H1 (cell line): ENCODE measurements at regions not wholly inside any gene's neighbourhood (a gene's known extent, or its start where the extent isn't known, plus 50 kb on each side); places are given as distances from the start of the nearest gene placed in this dataset.

ENCODE experiments used
- CTCF ChIA-PET: fragments of 300-600 bp; sonication (Branson Sonifier 250); formaldehyde crosslinking; loops from one replicate; lab custom pipeline; 2021; ENCODE audit not compliant: partially characterized antibody; lab: Charles Lee
- POLR2A ChIA-PET: fragments of 300-600 bp; sonication (Branson Sonifier 250); formaldehyde crosslinking; loops from one replicate; lab custom pipeline; 2021; ENCODE audit warnings: inconsistent platforms; ENCODE audit not compliant: partially characterized antibody; lab: Charles Lee
- DNase-seq, 2 experiments: peaks; one replicate each; pipeline versions ENCODE4 v3.0.0 to v3.0.0-alpha.2; 2010 to 2022; ENCODE audit warnings: low spot score in 2 of 2, low read depth in 1 of 2, mixed read lengths in 1 of 2
- FAIRE-seq: peaks from 2 replicates; lab custom pipeline; 2011; peaks lifted over from hg19 to GRCh38; lab: Jason Lieb, UNC
- H2AFZ ChIP-seq: 2 replicates; pipeline ENCODE4 v1.8.1; 2012; ENCODE audit warnings: low read length, inconsistent platforms
- H2AK5ac ChIP-seq: 2 replicates; pipeline ENCODE4 v1.6.1; 2013; ENCODE audit warnings: low read depth, low read length
- H2BK120ac ChIP-seq: replicated peaks from 2 replicates; pipeline ENCODE3; 2013; ENCODE audit warnings: low read depth, low read length, inconsistent platforms
- H2BK12ac ChIP-seq: 2 replicates; pipeline ENCODE4 v1.6.1; 2013; ENCODE audit warnings: low read depth, low read length
- H2BK15ac ChIP-seq: 2 replicates; pipeline ENCODE4 v1.6.1; 2013; ENCODE audit warnings: low read length
- H2BK20ac ChIP-seq: 2 replicates; pipeline ENCODE4 v1.6.1; 2013; ENCODE audit warnings: low read length
- H2BK5ac ChIP-seq: 2 replicates; pipeline ENCODE4 v1.6.1; 2013; ENCODE audit warnings: low read depth, low read length
- H3K14ac ChIP-seq: 2 replicates; pipeline ENCODE4 v1.6.1; 2013; ENCODE audit warnings: inconsistent platforms; ENCODE audit not compliant: insufficient read length
- H3K18ac ChIP-seq: 2 replicates; pipeline ENCODE4 v1.6.1; 2013; ENCODE audit warnings: low read length; ENCODE audit errors: extremely low read depth
- H3K23ac ChIP-seq: 2 replicates; pipeline ENCODE4 v1.6.1; 2013; ENCODE audit warnings: inconsistent platforms; ENCODE audit not compliant: insufficient read length
- H3K23me2 ChIP-seq: 2 replicates; pipeline ENCODE4 v1.6.1; 2013; ENCODE audit warnings: low read depth, low read length
- H3K27ac ChIP-seq: 2 replicates; pipeline ENCODE4 v1.6.1; 2011; ENCODE audit warnings: low read depth, low read length, inconsistent platforms
- H3K27me3 ChIP-seq, 4 experiments: replicated peaks in 1 of 4; 1 replicate in 1 of 4; 2 replicates in 3 of 4; pipeline versions ENCODE4 v1.6.1 to v1.8.1; 2011 to 2013; ENCODE audit warnings: low read length in 3 of 4, mild to moderate bottlenecking in 3 of 4, inconsistent platforms in 2 of 4, mixed read lengths in 2 of 4, moderate library complexity in 1 of 4; ENCODE audit not compliant: control insufficient read depth in 3 of 4, insufficient read depth in 3 of 4; ENCODE audit errors: extremely low read depth in 1 of 4
- H3K36me3 ChIP-seq, 4 experiments: 2 replicates each; pipeline versions ENCODE4 v1.6.1 to v1.8.1; 2011 to 2013; ENCODE audit warnings: mild to moderate bottlenecking in 4 of 4, low read length in 3 of 4, moderate library complexity in 2 of 4, control low read depth in 1 of 4, inconsistent platforms in 1 of 4; ENCODE audit not compliant: insufficient read depth in 4 of 4, control insufficient read depth in 2 of 4
- H3K4ac ChIP-seq: replicated peaks from 2 replicates; pipeline ENCODE3; 2013; ENCODE audit warnings: low read length, low read depth, mixed read lengths, inconsistent platforms; ENCODE audit not compliant: insufficient read length
- H3K4me1 ChIP-seq, 4 experiments: replicated peaks in 1 of 4; 1 replicate in 1 of 4; 2 replicates in 3 of 4; pipeline versions ENCODE4 v1.6.1 to v1.8.1; 2011 to 2013; ENCODE audit warnings: low read length in 3 of 4, inconsistent platforms in 2 of 4, mixed read lengths in 1 of 4; ENCODE audit not compliant: insufficient read depth in 4 of 4, control insufficient read depth in 3 of 4
- H3K4me2 ChIP-seq, 2 experiments: 2 replicates each; pipeline versions ENCODE4 v1.6.1 to v1.8.1; 2011 to 2013; ENCODE audit warnings: low read depth in 2 of 2, low read length in 2 of 2, control low read depth in 1 of 2, inconsistent platforms in 1 of 2, mild to moderate bottlenecking in 1 of 2; ENCODE audit not compliant: insufficient read depth in 1 of 2
- H3K4me3 ChIP-seq, 4 experiments: fragments of 200-600, 300-600 bp in 1 of 4; sonication (generic), shearing (Covaris generic), sonication (Bioruptor Twin) in 1 of 4; 2 replicates each; pipeline versions ENCODE4 v1.5.1 to v1.8.1; 2011 to 2016; ENCODE audit warnings: low read length in 4 of 4, low read depth in 3 of 4, control low read depth in 2 of 4, inconsistent platforms in 2 of 4, mild to moderate bottlenecking in 2 of 4, mixed read lengths in 1 of 4, moderate library complexity in 1 of 4; ENCODE audit not compliant: insufficient read depth in 2 of 4; ENCODE audit errors: extremely low read depth in 1 of 4
- H3K56ac ChIP-seq: replicated peaks from 2 replicates; pipeline ENCODE3; 2013; ENCODE audit warnings: low read depth, mild to moderate bottlenecking, mixed read lengths, low read length, inconsistent platforms; ENCODE audit not compliant: insufficient read length
- H3K79me1 ChIP-seq: 2 replicates; pipeline ENCODE4 v1.6.1; 2013; ENCODE audit warnings: low read depth, low read length, control low read depth
- H3K79me2 ChIP-seq, 2 experiments: 2 replicates each; pipeline versions ENCODE4 v1.6.1 to v1.8.1; 2012 to 2013; ENCODE audit warnings: low read length in 2 of 2, mild to moderate bottlenecking in 2 of 2, inconsistent platforms in 1 of 2; ENCODE audit not compliant: insufficient read depth in 2 of 2, control insufficient read depth in 1 of 2
- H3K9ac ChIP-seq, 4 experiments: replicated peaks in 1 of 4; 1 replicate in 1 of 4; 2 replicates in 3 of 4; pipeline versions ENCODE4 v1.6.1 to v1.8.1; 2011 to 2013; ENCODE audit warnings: low read depth in 3 of 4, low read length in 3 of 4, control low read depth in 2 of 4, mild to moderate bottlenecking in 2 of 4, moderate library complexity in 2 of 4, inconsistent platforms in 1 of 4; ENCODE audit errors: extremely low read depth in 1 of 4
- H3K9me3 ChIP-seq, 2 experiments: 2 replicates each; pipeline versions ENCODE4 v1.6.1 to v1.8.1; 2012 to 2013; ENCODE audit warnings: mild to moderate bottlenecking in 2 of 2, moderate library complexity in 2 of 2, control low read depth in 1 of 2, inconsistent platforms in 1 of 2, low read depth in 1 of 2, low read length in 1 of 2, mixed read lengths in 1 of 2; ENCODE audit not compliant: insufficient read depth in 2 of 2
- H4K20me1 ChIP-seq, 2 experiments: replicated peaks in 1 of 2; 2 replicates each; pipeline versions ENCODE3 to v1.8.1; 2011 to 2013; ENCODE audit warnings: inconsistent platforms in 2 of 2, low read length in 2 of 2, mild to moderate bottlenecking in 1 of 2; ENCODE audit not compliant: insufficient read depth in 2 of 2, control insufficient read depth in 1 of 2
- H4K5ac ChIP-seq: 2 replicates; pipeline ENCODE4 v1.6.1; 2013; ENCODE audit warnings: low read length, low read depth, mixed read lengths, inconsistent platforms; ENCODE audit not compliant: insufficient read length
- H4K8ac ChIP-seq: 2 replicates; pipeline ENCODE4 v1.8.0; 2013; ENCODE audit warnings: mild to moderate bottlenecking, moderate library complexity, low read length, inconsistent platforms; ENCODE audit not compliant: insufficient read depth; ENCODE audit errors: extremely low read depth
- H4K91ac ChIP-seq: replicated peaks from 2 replicates; pipeline ENCODE3; 2013; ENCODE audit warnings: low read length, mixed read lengths, inconsistent platforms; ENCODE audit not compliant: insufficient read length
- KDM1A ChIP-seq: fragments of 200-600, 300-600 bp; sonication (generic); IDR thresholded peaks from 2 replicates; pipeline ENCODE4 v1.7.1; 2016; ENCODE audit warnings: mild to moderate bottlenecking, low read length, borderline replicate concordance
- WGBS, 2 experiments: shearing (Covaris generic) in 1 of 2; methylation state at CpG; one replicate each; pipeline versions ENCODE4 v1.1.6 to v1.1.7; 2013 to 2015; ENCODE audit warnings: low lambda C conversion rate in 2 of 2, mixed read lengths in 2 of 2, inconsistent platforms in 1 of 2, low coverage in 1 of 2, missing lambda C conversion rate in 1 of 2; ENCODE audit not compliant: insufficient replicate concordance in 2 of 2, insufficient coverage in 1 of 2, insufficient read length in 1 of 2; ENCODE audit errors: extremely low coverage in 1 of 2, missing lambda C conversion rate in 1 of 2; 5-methylcytosine and 5-hydroxymethylcytosine counted together
- TF ChIP-seq, protein P1 (sequence below), 3 experiments: IDR thresholded peaks; 1 replicate in 2 of 3; 2 replicates in 1 of 3; pipeline versions ENCODE4 v1.5.1 to v1.6.1; 2011; ENCODE audit warnings: low read length in 3 of 3, mild to moderate bottlenecking in 3 of 3, inconsistent platforms in 2 of 3, low read depth in 1 of 3, moderate library complexity in 1 of 3; ENCODE audit not compliant: insufficient read depth in 1 of 3; ENCODE audit errors: control extremely low read depth in 1 of 3

DNA sequence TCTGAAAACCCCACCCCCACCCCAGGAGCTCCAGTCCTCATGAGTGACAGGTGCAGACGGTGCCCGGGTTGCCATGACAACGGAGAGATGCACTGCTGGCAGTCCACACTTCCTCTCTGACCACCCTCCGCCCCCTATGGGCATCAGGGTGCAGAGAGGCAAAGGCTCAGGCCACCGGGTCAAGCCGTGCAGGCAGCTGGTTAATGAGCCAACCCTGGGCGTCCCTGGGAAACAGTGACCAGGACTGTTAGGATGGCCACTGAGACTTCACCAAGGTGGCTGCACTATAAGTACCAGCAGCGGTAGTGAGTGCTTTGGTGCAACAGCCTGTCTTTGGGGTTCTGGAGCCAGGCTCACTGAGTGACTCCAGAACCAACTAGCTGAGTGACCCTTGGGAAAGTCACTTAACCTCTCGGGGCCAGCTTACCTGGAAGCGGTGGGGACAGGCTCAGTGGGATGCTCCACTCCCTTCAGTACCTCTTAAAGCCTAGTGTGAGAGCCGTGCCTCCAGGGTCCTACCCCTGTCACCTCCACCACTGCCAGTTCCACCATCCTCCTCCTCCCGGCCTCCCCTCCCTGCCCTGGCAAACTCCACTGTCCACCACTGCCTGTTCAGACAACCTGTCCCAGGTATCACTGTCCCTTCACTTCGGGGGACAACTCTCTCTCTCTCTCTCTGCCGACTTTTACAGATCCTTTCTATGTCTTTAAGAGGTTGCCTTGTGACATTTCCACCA is 121.0 kb upstream of the PRR20G start:
- no peaks in the 10 kb centered on the region for H3K79me2 ChIP-seq
- H2BK20ac ChIP-seq = no peak overlapping the region
- H3K4me3 ChIP-seq = no peak overlapping the region
- H2AK5ac ChIP-seq = no peak overlapping the region
- H3K4me2 ChIP-seq = no peak overlapping the region
- H4K8ac ChIP-seq = no peak overlapping the region
- H3K18ac ChIP-seq = no peak overlapping the region
- no peak overlapping the region for H2BK5ac ChIP-seq
- H3K9ac ChIP-seq = no peak overlapping the region
- CTCF ChIA-PET = interaction anchor here (0.7 to 2.8 kb wide), 13 partner anchors 10 to 742 kb away, joined by 3 to 12 read pairs (median 3); no protein-coding TSS in a partner anchor
- DNase-seq (peak in 1 of 2 experiments; percentile 50), FAIRE-seq (no peak)
- no peaks in the 10 kb centered on the region for H3K23me2 ChIP-seq
- no peaks in the 10 kb centered on the region for H3K9me3 ChIP-seq
- no peak overlapping the region for H2AFZ ChIP-seq
- peaks cover 0 to 14% (median 2%) of the 10 kb centered on the region in 4 experiments; a peak in 4 of 7 replicates for H3K4me1 ChIP-seq
- no peak overlapping the region for H3K27ac ChIP-seq
- no peak overlapping the region for H2BK12ac ChIP-seq
- H3K23ac ChIP-seq = no peak overlapping the region
- H3K79me1 ChIP-seq = no peaks in the 10 kb centered on the region
- H3K56ac ChIP-seq = no peak overlapping the region
- POLR2A ChIA-PET = interaction anchor here (1.0 kb wide), 1 partner anchor 14 kb away, joined by 3 read pairs; no protein-coding TSS in a partner anchor
- H3K36me3 ChIP-seq = no peaks in the 10 kb centered on the region
- no peaks in the 10 kb centered on the region; a peak in 1 of 7 replicates for H3K27me3 ChIP-seq
- no peak overlapping the region for H4K5ac ChIP-seq
- 82% methylated on average over 14 of the region's 14 CpGs; no CpG with 5 or more reads in 1 of the 2 experiments for WGBS, 2 experiments
- H2BK15ac ChIP-seq = no peak overlapping the region
- H3K14ac ChIP-seq = no peak overlapping the region
- no peak overlapping the region for H4K91ac ChIP-seq
- TF ChIP-seq, protein P1, sequence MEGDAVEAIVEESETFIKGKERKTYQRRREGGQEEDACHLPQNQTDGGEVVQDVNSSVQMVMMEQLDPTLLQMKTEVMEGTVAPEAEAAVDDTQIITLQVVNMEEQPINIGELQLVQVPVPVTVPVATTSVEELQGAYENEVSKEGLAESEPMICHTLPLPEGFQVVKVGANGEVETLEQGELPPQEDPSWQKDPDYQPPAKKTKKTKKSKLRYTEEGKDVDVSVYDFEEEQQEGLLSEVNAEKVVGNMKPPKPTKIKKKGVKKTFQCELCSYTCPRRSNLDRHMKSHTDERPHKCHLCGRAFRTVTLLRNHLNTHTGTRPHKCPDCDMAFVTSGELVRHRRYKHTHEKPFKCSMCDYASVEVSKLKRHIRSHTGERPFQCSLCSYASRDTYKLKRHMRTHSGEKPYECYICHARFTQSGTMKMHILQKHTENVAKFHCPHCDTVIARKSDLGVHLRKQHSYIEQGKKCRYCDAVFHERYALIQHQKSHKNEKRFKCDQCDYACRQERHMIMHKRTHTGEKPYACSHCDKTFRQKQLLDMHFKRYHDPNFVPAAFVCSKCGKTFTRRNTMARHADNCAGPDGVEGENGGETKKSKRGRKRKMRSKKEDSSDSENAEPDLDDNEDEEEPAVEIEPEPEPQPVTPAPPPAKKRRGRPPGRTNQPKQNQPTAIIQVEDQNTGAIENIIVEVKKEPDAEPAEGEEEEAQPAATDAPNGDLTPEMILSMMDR (IDR thresholded peaks at IDR 0.05; ENCODE audit: control extremely low read depth in 1 of 3, insufficient read depth in 1 of 3, low read depth in 1 of 3, low read length in 3 of 3) = 0 out of 4 replicates have a peak, but pooled peaks of 1 of the 3 experiments have one; percentile 6
- TF ChIP-seq KDM1A = no peak
- H4K20me1 ChIP-seq = no peaks in the 10 kb centered on the region
- H3K4ac ChIP-seq = no peak overlapping the region
- no peak overlapping the region for H2BK120ac ChIP-seq
